Esophagus squamous epithelium (tissue), 5 donors: ENCODE measurements at regions not wholly inside any gene's neighbourhood (a gene's known extent, or its start where the extent isn't known, plus 50 kb on each side); places are given as distances from the start of the nearest gene placed in this dataset.

Source experiments
- DNase-seq: peaks from one replicate; lab custom pipeline; 2025; lab: John Stamatoyannopoulos, UW
- H3K27ac ChIP-seq, 4 donors: fragments of 200-600 bp; sonication (generic); one replicate each; pipeline ENCODE4 v1.5.1; 2016 to 2019; ENCODE audit warnings: mild to moderate bottlenecking in 1 of 4
- H3K27me3 ChIP-seq, 4 donors: fragments of 200-600 bp; sonication (generic); 1 replicate in 3 of 4; 2 replicates in 1 of 4; pipeline versions ENCODE4 v1.5.1 to v1.6.0; 2017 to 2021; ENCODE audit warnings: antibody characterized with exemption in 1 of 4
- H3K36me3 ChIP-seq, 3 donors: fragments of 200-600 bp; sonication (generic); one replicate each; pipeline ENCODE4 v1.5.1; 2016 to 2019
- H3K4me1 ChIP-seq, 3 donors: fragments of 200-600 bp; sonication (generic); one replicate each; pipeline ENCODE4 v1.5.1; 2017 to 2019
- H3K4me3 ChIP-seq, 4 donors: fragments of 200-600 bp; sonication (generic); 1 replicate in 3 of 4; 2 replicates in 1 of 4; pipeline ENCODE4 v1.5.1; 2016 to 2019; ENCODE audit warnings: mild to moderate bottlenecking in 2 of 4, moderate library complexity in 1 of 4
- H3K9me3 ChIP-seq, 3 donors: fragments of 200-600 bp; sonication (generic); one replicate each; pipeline ENCODE4 v1.5.1; 2016 to 2019
- POLR2A ChIP-seq, 4 donors: fragments of 450-650 bp; IDR thresholded peaks; one replicate each; pipeline ENCODE4 v1.6.1; 2017; ENCODE audit warnings: antibody characterized with exemption in 4 of 4, mild to moderate bottlenecking in 4 of 4, moderate library complexity in 3 of 4
- WGBS, 2 donors: methylation state at CpG; one replicate each; pipeline ENCODE4 v1.1.5; 2018; 5-methylcytosine and 5-hydroxymethylcytosine counted together
- intact Hi-C: fragments of 100-400 bp; cut with DNase I; formaldehyde crosslinking; loops from one replicate; pipeline ENCODE4 v1.15.0; 2022
- TF ChIP-seq, protein P1 (sequence below), 6 experiments: fragments of 450-650 bp in 4 of 6; fragments of 200-600 bp in 2 of 6; sonication (generic) in 2 of 6; IDR thresholded peaks; one replicate each; pipeline ENCODE4 v1.5.1; 2016 to 2019; ENCODE audit warnings: antibody characterized with exemption in 6 of 6, mild to moderate bottlenecking in 4 of 6, moderate library complexity in 4 of 6
- donor health status: DM: yes; HTN: yes; CAD: no.

- peak overlapping the region in 2 of 4 donors; percentile 26 to 93 for H3K27ac ChIP-seq
- DNase-seq, result no peak
- WGBS, 2 donors, result 82% methylated on average over 2 of the region's 2 CpGs; no CpG with 5 or more reads in 1 of the 2 donors
- H3K4me1 ChIP-seq, result peaks cover 7 to 41% (median 9%) of the 10 kb centered on the region in 3 donors
- intact Hi-C loops, result loop anchor here (5.0 to 10.0 kb wide), 3 partner anchors 102 to 600 kb away; partner anchors contain the start of gene MAML3
- no peaks in the 10 kb centered on the region for H3K9me3 ChIP-seq
- no peaks in the 10 kb centered on the region for H3K36me3 ChIP-seq
- no peaks in the 10 kb centered on the region for H3K27me3 ChIP-seq
- no peak overlapping the region for H3K4me3 ChIP-seq
- TF ChIP-seq, protein P1, sequence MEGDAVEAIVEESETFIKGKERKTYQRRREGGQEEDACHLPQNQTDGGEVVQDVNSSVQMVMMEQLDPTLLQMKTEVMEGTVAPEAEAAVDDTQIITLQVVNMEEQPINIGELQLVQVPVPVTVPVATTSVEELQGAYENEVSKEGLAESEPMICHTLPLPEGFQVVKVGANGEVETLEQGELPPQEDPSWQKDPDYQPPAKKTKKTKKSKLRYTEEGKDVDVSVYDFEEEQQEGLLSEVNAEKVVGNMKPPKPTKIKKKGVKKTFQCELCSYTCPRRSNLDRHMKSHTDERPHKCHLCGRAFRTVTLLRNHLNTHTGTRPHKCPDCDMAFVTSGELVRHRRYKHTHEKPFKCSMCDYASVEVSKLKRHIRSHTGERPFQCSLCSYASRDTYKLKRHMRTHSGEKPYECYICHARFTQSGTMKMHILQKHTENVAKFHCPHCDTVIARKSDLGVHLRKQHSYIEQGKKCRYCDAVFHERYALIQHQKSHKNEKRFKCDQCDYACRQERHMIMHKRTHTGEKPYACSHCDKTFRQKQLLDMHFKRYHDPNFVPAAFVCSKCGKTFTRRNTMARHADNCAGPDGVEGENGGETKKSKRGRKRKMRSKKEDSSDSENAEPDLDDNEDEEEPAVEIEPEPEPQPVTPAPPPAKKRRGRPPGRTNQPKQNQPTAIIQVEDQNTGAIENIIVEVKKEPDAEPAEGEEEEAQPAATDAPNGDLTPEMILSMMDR (IDR thresholded peaks at IDR 0.05), result no peak
- TF ChIP-seq POLR2A (IDR thresholded peaks at IDR 0.05), result no peak
Measured at GRCh38 chr4:140254651-140255299, 100.8 kb upstream of the MAML3 start.

DNA sequence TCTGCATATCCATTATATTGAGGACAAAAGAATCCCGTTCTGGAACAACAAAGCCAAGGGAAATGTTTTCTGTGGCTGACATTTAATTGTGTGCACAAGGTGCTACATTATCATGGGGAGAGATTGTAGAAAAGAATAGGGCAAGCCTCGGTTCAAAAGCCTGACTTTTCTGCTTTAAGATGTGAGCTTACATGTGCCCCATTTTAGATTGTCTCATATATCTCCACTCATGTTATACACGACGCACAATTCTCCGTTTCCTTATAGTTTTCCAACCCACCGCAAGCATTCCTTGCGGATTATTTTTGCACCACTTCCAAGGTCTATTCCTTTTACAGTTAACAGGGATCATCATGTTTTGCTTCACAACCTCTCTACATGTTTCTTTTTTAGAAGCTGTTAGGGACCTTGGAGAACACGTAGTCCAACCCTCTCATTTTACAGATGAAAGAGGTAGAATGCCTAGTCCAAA is 99.6 kb upstream of the MAML3 start:
- Histone ChIP-seq H3K36me3 (no peaks in the 10 kb centered on the region), H3K27ac (peak overlapping the region; percentile 92 to 96 (median 94)), H3K9me3 (no peaks in the 10 kb centered on the region), H3K27me3 (no peaks in the 10 kb centered on the region), H3K4me1 (peaks cover 7 to 52% (median 9%) of the 10 kb centered on the region in 3 donors), H3K4me3 (peak overlapping the region in 3 of 4 donors; percentile 75 to 80 (median 76))
- intact Hi-C loops, result loop anchor here (5.0 to 10.0 kb wide), 3 partner anchors 101 to 599 kb away; partner anchors contain the start of gene MAML3
- 49 to 51% methylated on average over 8 of the region's 8 CpGs for WGBS, 2 donors
- no peak for DNase-seq
- no peak for TF ChIP-seq POLR2A (IDR thresholded peaks at IDR 0.05)
- TF ChIP-seq, protein P1 (IDR thresholded peaks at IDR 0.05), result no peak

GRCh38 chr4:140252742-140253555 is 99.0 kb upstream of the MAML3 start:
- Histone ChIP-seq H3K27me3 (no peaks in the 10 kb centered on the region), H3K4me3 (peak overlapping the region; percentile 61 to 80 (median 76)), H3K9me3 (no peaks in the 10 kb centered on the region), H3K27ac (peak overlapping the region; percentile 92 to 96 (median 94)), H3K4me1 (peaks cover 7 to 54% (median 9%) of the 10 kb centered on the region in 3 donors), H3K36me3 (no peaks in the 10 kb centered on the region)
- intact Hi-C loops, result loop anchor here (5.0 to 10.0 kb wide), 3 partner anchors 101 to 598 kb away; partner anchors contain the start of gene MAML3
- DNase-seq, result no peak
- TF ChIP-seq, protein P1 (IDR thresholded peaks at IDR 0.05), result peak; percentile 88 to 98 (median 92)
- TF ChIP-seq POLR2A (IDR thresholded peaks at IDR 0.05), result peak in 1 of 4 donors; percentile 27
- 0 to 1% methylated on average over 13 to 23 of the region's 72 CpGs for WGBS, 2 donors

- no peak for DNase-seq
- Histone ChIP-seq H3K9me3 (no peaks in the 10 kb centered on the region), H3K36me3 (no peaks in the 10 kb centered on the region), H3K4me3 (peak overlapping the region; percentile 61 to 80 (median 76)), H3K4me1 (peaks cover 7 to 54% (median 9%) of the 10 kb centered on the region in 3 donors), H3K27ac (peak overlapping the region; percentile 92 to 96 (median 94)), H3K27me3 (no peaks in the 10 kb centered on the region)
- TF ChIP-seq, protein P1 (IDR thresholded peaks at IDR 0.05), result no peak
- TF ChIP-seq POLR2A (IDR thresholded peaks at IDR 0.05), result no peak
- WGBS, 2 donors, result 31 to 38% methylated on average over 8 to 9 of the region's 19 CpGs
- intact Hi-C loops, result loop anchor here (5.0 to 10.0 kb wide), 3 partner anchors 100 to 597 kb away; partner anchors contain the start of gene MAML3
Measured at GRCh38 chr4:140252141-140252741, 98.3 kb upstream of the MAML3 start.
